ENCODE measurements at regions not wholly inside any gene's neighbourhood (a gene's known extent, or its start where the extent isn't known, plus 50 kb on each side); places are given as distances from the start of the nearest gene placed in this dataset.

- no peaks in the 10 kb centered on the region for H3K9me2 ChIP-seq (replicated peaks; ENCODE audit: control insufficient read depth, low read length)
- no peak for TF ChIP-seq CTCF (IDR thresholded peaks at IDR 0.05; ENCODE audit: low read depth, low read length, poor library complexity, severe bottlenecking)
- no peak for TF ChIP-seq EZH2phosphoT487 (IDR thresholded peaks at IDR 0.05; ENCODE audit: borderline replicate concordance, low read length)
- H3K27ac ChIP-seq (ENCODE audit: low read depth, low read length): no peak overlapping the region
- no peaks in the 10 kb centered on the region for H3K9me3 ChIP-seq (ENCODE audit: control insufficient read depth, insufficient read depth, low read length)
- H4K20me1 ChIP-seq (ENCODE audit: control insufficient read depth, insufficient read depth, low read depth, low read length): no peaks in the 10 kb centered on the region
- no peak overlapping the region for H3K4me3 ChIP-seq (ENCODE audit: low read length)
- H3K4me1 ChIP-seq (ENCODE audit: control insufficient read depth, low read length): no peaks in the 10 kb centered on the region
- H3K36me3 ChIP-seq (ENCODE audit: control insufficient read depth, low read length): no peaks in the 10 kb centered on the region
- H3F3A ChIP-seq (ENCODE audit: control insufficient read depth, insufficient read depth): no peaks in the 10 kb centered on the region
- no peak overlapping the region for H3K4me2 ChIP-seq (ENCODE audit: low read length)
- no peaks in the 10 kb centered on the region for H3K79me2 ChIP-seq (ENCODE audit: control insufficient read depth, low read length)
- peaks cover 10% of the 10 kb centered on the region for H3K27me3 ChIP-seq (ENCODE audit: control insufficient read depth, low read length)
These were observed 138.9 kb upstream of the PARP11 start for GRCh38 chr12:4012073-4012472.

GRCh38 chr12:4011597-4011996 lies 138.4 kb upstream of the PARP11 start:
- Histone ChIP-seq H3F3A (ENCODE audit: control insufficient read depth, insufficient read depth) (no peaks in the 10 kb centered on the region), H3K4me2 (ENCODE audit: low read length) (no peak overlapping the region), H3K79me2 (ENCODE audit: control insufficient read depth, low read length) (no peaks in the 10 kb centered on the region), H3K9me2 (replicated peaks; ENCODE audit: control insufficient read depth, low read length) (no peaks in the 10 kb centered on the region), H3K36me3 (ENCODE audit: control insufficient read depth, low read length) (no peaks in the 10 kb centered on the region), H3K4me3 (ENCODE audit: low read length) (no peak overlapping the region), H3K4me1 (ENCODE audit: control insufficient read depth, low read length) (no peaks in the 10 kb centered on the region), H4K20me1 (ENCODE audit: control insufficient read depth, insufficient read depth, low read depth, low read length) (no peaks in the 10 kb centered on the region), H3K27me3 (ENCODE audit: control insufficient read depth, low read length) (peaks cover 10% of the 10 kb centered on the region), H3K9me3 (ENCODE audit: control insufficient read depth, insufficient read depth, low read length) (no peaks in the 10 kb centered on the region), H3K27ac (ENCODE audit: low read depth, low read length) (no peak overlapping the region)
- TF ChIP-seq CTCF (IDR thresholded peaks at IDR 0.05; ENCODE audit: low read depth, low read length, poor library complexity, severe bottlenecking) (no peak), EZH2phosphoT487 (IDR thresholded peaks at IDR 0.05; ENCODE audit: borderline replicate concordance, low read length) (no peak)

GRCh38 chr12:4009979-4010704 lies 136.9 kb upstream of the PARP11 start:
- Histone ChIP-seq H3K27me3 (ENCODE audit: control insufficient read depth, low read length) (peaks cover 8% of the 10 kb centered on the region), H3K36me3 (ENCODE audit: control insufficient read depth, low read length) (no peaks in the 10 kb centered on the region), H3K4me2 (ENCODE audit: low read length) (no peak overlapping the region), H3K4me1 (ENCODE audit: control insufficient read depth, low read length) (no peaks in the 10 kb centered on the region), H3K79me2 (ENCODE audit: control insufficient read depth, low read length) (no peaks in the 10 kb centered on the region), H3K27ac (ENCODE audit: low read depth, low read length) (no peak overlapping the region), H3K9me2 (replicated peaks; ENCODE audit: control insufficient read depth, low read length) (no peaks in the 10 kb centered on the region), H4K20me1 (ENCODE audit: control insufficient read depth, insufficient read depth, low read depth, low read length) (no peaks in the 10 kb centered on the region), H3F3A (ENCODE audit: control insufficient read depth, insufficient read depth) (no peaks in the 10 kb centered on the region), H3K4me3 (ENCODE audit: low read length) (no peak overlapping the region), H3K9me3 (ENCODE audit: control insufficient read depth, insufficient read depth, low read length) (no peaks in the 10 kb centered on the region)
- no peak for TF ChIP-seq CTCF (IDR thresholded peaks at IDR 0.05; ENCODE audit: low read depth, low read length, poor library complexity, severe bottlenecking)
- no peak for TF ChIP-seq EZH2phosphoT487 (IDR thresholded peaks at IDR 0.05; ENCODE audit: borderline replicate concordance, low read length)

Data from DOHH2 (cell line).